Effector CD8-positive, alpha-beta T cell (primary cell): ENCODE measurements at regions not wholly inside any gene's neighbourhood (a gene's known extent, or its start where the extent isn't known, plus 50 kb on each side); places are given as distances from the start of the nearest gene placed in this dataset.
"Not testable (repeated sequence)": the region's sequence is repeated elsewhere in the genome, so short reads cannot be mapped to it uniquely, and the experiment has no call there.

Experiments
- DNase-seq: peaks from one replicate; lab custom pipeline; 2025; lab: John Stamatoyannopoulos, UW

GRCh38 chr1:194014014-194014413 lies 827.6 kb upstream of the B3GALT2 start:
- DNase-seq, result no peak

GRCh38 chr1:194013561-194013960 lies 827.1 kb upstream of the B3GALT2 start:
- DNase-seq, result no peak

GRCh38 chr1:194004146-194004545 lies 817.7 kb upstream of the B3GALT2 start:
- no peak for DNase-seq

- DNase-seq, result not testable (repeated sequence)
Measured at GRCh38 chr1:194001726-194002350, 815.4 kb upstream of the B3GALT2 start.

GRCh38 chr1:193988885-193989284 lies 802.5 kb upstream of the B3GALT2 start:
- DNase-seq, result no peak

GRCh38 chr1:193979219-193979618 lies 792.8 kb upstream of the B3GALT2 start:
- DNase-seq, result no peak

GRCh38 chr1:193974286-193974798 lies 787.9 kb upstream of the B3GALT2 start:
- no peak for DNase-seq

GRCh38 chr1:193973428-193973827 lies 787.0 kb upstream of the B3GALT2 start:
- DNase-seq, result no peak

- DNase-seq, result no peak
Measured at GRCh38 chr1:193971595-193971994, 785.2 kb upstream of the B3GALT2 start.

GRCh38 chr1:193960499-193960898 lies 774.1 kb upstream of the B3GALT2 start:
- DNase-seq, result no peak

GRCh38 chr1:193960040-193960439 lies 773.6 kb upstream of the B3GALT2 start:
- no peak for DNase-seq

GRCh38 chr1:193957556-193958095 lies 771.2 kb upstream of the B3GALT2 start:
- no peak for DNase-seq

GRCh38 chr1:193952778-193953374 lies 766.5 kb upstream of the B3GALT2 start:
- DNase-seq, result no peak

- no peak for DNase-seq
Measured at GRCh38 chr1:193951984-193952383, 765.6 kb upstream of the B3GALT2 start.

GRCh38 chr1:193944454-193944853 lies 758.0 kb upstream of the B3GALT2 start:
- no peak for DNase-seq

GRCh38 chr1:193940176-193940575 lies 753.8 kb upstream of the B3GALT2 start:
- DNase-seq, result no peak

- DNase-seq, result no peak
Measured at GRCh38 chr1:193939585-193939984, 753.2 kb upstream of the B3GALT2 start.

GRCh38 chr1:193937308-193937707 lies 750.9 kb upstream of the B3GALT2 start:
- DNase-seq, result no peak

GRCh38 chr1:193932979-193933378 lies 746.6 kb upstream of the B3GALT2 start:
- DNase-seq, result no peak

- no peak for DNase-seq
Measured at GRCh38 chr1:193931356-193931755, 744.9 kb upstream of the B3GALT2 start.

- no peak for DNase-seq
Measured at GRCh38 chr1:193929374-193930033, 743.1 kb upstream of the B3GALT2 start.

GRCh38 chr1:193927550-193927949 lies 741.1 kb upstream of the B3GALT2 start:
- no peak for DNase-seq

GRCh38 chr1:193926956-193927355 lies 740.5 kb upstream of the B3GALT2 start:
- DNase-seq, result no peak
